PC-9 (cell line): ENCODE measurements at regions not wholly inside any gene's neighbourhood (a gene's known extent, or its start where the extent isn't known, plus 50 kb on each side); places are given as distances from the start of the nearest gene placed in this dataset.

ENCODE experiments used
- BruUV-seq: library from RNA; stranded (reverse); fragments of 400-500 nt; replicated peaks from 2 replicates; lab custom pipeline; 2021; lab: Mats Ljungman, UMichigan
- CTCF ChIA-PET: fragments of 300-600 bp; sonication (Branson Sonifier 250); formaldehyde crosslinking; loops from one replicate; lab custom pipeline; 2022; ENCODE audit warnings: antibody characterized with exemption; lab: Charles Lee
- POLR2A ChIA-PET: fragments of 300-600 bp; sonication (Branson Sonifier 250); formaldehyde crosslinking; loops from one replicate; lab custom pipeline; 2022; ENCODE audit warnings: antibody characterized with exemption; ENCODE audit not compliant: unreplicated experiment; lab: Charles Lee
- DNase-seq, 2 experiments: peaks; one replicate each; pipeline versions ENCODE4 v3.0.0 to v3.0.0-alpha.2; 2015 to 2022; ENCODE audit warnings: mixed read lengths in 1 of 2
- H2AFZ ChIP-seq: fragments of 200-600 bp; sonication (generic); 2 replicates; pipeline ENCODE4 v1.8.1; 2017; ENCODE audit warnings: antibody characterized with exemption
- H3F3A ChIP-seq: fragments of 200-600 bp; sonication (generic); 2 replicates; pipeline ENCODE4 v1.8.1; 2017; ENCODE audit warnings: antibody characterized with exemption, mild to moderate bottlenecking, low read depth; ENCODE audit not compliant: insufficient read depth
- H3K27ac ChIP-seq: fragments of 200-600 bp; sonication (generic); 2 replicates; pipeline ENCODE4 v1.6.1; 2016; ENCODE audit warnings: mixed run types
- H3K27me3 ChIP-seq: fragments of 200-600 bp; sonication (generic); 2 replicates; pipeline ENCODE4 v1.6.1; 2016; ENCODE audit warnings: low read depth, mixed run types; ENCODE audit not compliant: insufficient read depth
- H3K36me3 ChIP-seq: fragments of 200-600 bp; sonication (generic); 2 replicates; pipeline ENCODE4 v1.6.1; 2016; ENCODE audit warnings: low read depth, mixed run types
- H3K4me1 ChIP-seq: fragments of 200-600 bp; sonication (generic); replicated peaks from 2 replicates; pipeline ENCODE4 v1.6.1; 2016; ENCODE audit warnings: mixed run types; ENCODE audit not compliant: insufficient read depth
- H3K4me2 ChIP-seq: fragments of 200-600 bp; sonication (generic); 2 replicates; pipeline ENCODE4 v1.6.1; 2017; ENCODE audit warnings: mixed run types
- H3K4me3 ChIP-seq: fragments of 200-600 bp; sonication (generic); 2 replicates; pipeline ENCODE4 v1.6.1; 2016; ENCODE audit warnings: mixed run types
- H3K79me2 ChIP-seq: fragments of 200-600 bp; sonication (generic); 2 replicates; pipeline ENCODE4 v1.6.1; 2017; ENCODE audit warnings: low read depth, mixed run types
- H3K9me2 ChIP-seq: fragments of 200-600 bp; sonication (generic); 2 replicates; pipeline ENCODE4 v1.8.1; 2017; ENCODE audit warnings: mild to moderate bottlenecking; ENCODE audit not compliant: insufficient read depth
- H3K9me3 ChIP-seq: fragments of 200-600 bp; sonication (generic); 2 replicates; pipeline ENCODE4 v1.8.1; 2016; ENCODE audit warnings: low read depth; ENCODE audit not compliant: insufficient read depth
- H4K20me1 ChIP-seq: fragments of 200-600 bp; sonication (generic); 2 replicates; pipeline ENCODE4 v1.8.1; 2017; ENCODE audit not compliant: insufficient read depth
- CTCF ChIP-seq: fragments of 200-600 bp; sonication (generic); conservative IDR thresholded peaks from 2 replicates; pipeline ENCODE4 v1.6.1; 2017; ENCODE audit warnings: mixed run types, antibody characterized with exemption, mild to moderate bottlenecking, moderate library complexity
- EZH2 ChIP-seq: fragments of 200-600 bp; sonication (generic); IDR thresholded peaks from 2 replicates; pipeline ENCODE4 v1.8.0; 2017; ENCODE audit warnings: antibody characterized with exemption, low read depth
- intact Hi-C: fragments of 100-400 bp; cut with micrococcal nuclease; formaldehyde crosslinking; loops from one replicate; pipeline ENCODE4 v1.10.0; 2022; ENCODE audit not compliant: unreplicated experiment

GRCh38 chr9:92180669-92181181 is 65.5 kb upstream of the SPTLC1 start:
- Histone ChIP-seq H3K36me3 (no peaks in the 10 kb centered on the region), H3K27me3 (no peaks in the 10 kb centered on the region), H3K79me2 (no peaks in the 10 kb centered on the region), H3K9me3 (no peaks in the 10 kb centered on the region), H3K27ac (no peak overlapping the region), H3K4me1 (no peaks in the 10 kb centered on the region), H3K9me2 (no peaks in the 10 kb centered on the region), H4K20me1 (no peaks in the 10 kb centered on the region), H3K4me2 (no peak overlapping the region), H3K4me3 (no peak overlapping the region), H3F3A (no peaks in the 10 kb centered on the region), H2AFZ (no peak overlapping the region)
- no TSS peak for BruUV-seq
- POLR2A ChIA-PET, result no interaction called here
- intact Hi-C loops, result no loop called here
- CTCF ChIA-PET, result no interaction called here
- TF ChIP-seq CTCF, result no peak
- TF ChIP-seq EZH2, result no peak
- DNase-seq, result peak in 1 of 2 experiments; percentile 46

DNA sequence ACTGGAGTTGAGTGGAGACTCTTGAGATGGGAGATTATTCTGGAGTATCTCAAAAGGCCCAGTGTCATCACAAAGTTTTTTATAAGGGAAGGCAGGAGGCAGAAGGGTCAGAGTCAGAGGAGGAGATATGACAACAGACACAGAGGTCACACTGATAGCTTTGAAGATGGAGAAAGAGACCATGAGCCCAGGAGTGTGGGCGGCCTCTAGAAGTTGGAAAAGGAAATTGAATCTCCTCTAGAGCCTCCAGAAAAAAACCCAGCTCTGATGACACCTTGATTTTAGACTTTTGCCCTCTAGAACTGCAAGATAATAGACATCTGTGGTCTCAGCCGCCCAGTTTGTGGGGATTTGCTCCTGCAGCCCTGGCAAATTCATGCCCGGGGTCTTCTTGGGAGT is 64.8 kb upstream of the SPTLC1 start:
- Histone ChIP-seq H3K79me2 (no peaks in the 10 kb centered on the region), H3K27me3 (no peaks in the 10 kb centered on the region), H3K4me1 (no peaks in the 10 kb centered on the region), H3K9me3 (no peaks in the 10 kb centered on the region), H3F3A (no peaks in the 10 kb centered on the region), H3K27ac (no peak overlapping the region), H3K9me2 (no peaks in the 10 kb centered on the region), H3K4me3 (no peak overlapping the region), H3K4me2 (no peak overlapping the region), H2AFZ (no peak overlapping the region), H4K20me1 (no peaks in the 10 kb centered on the region), H3K36me3 (no peaks in the 10 kb centered on the region)
- no TSS peak for BruUV-seq
- CTCF ChIA-PET, result no interaction called here
- TF ChIP-seq CTCF (no peak), EZH2 (no peak)
- intact Hi-C loops, result no loop called here
- no peak for DNase-seq
- POLR2A ChIA-PET, result interaction anchor here (0.6 kb wide), 1 partner anchor 29 kb away, joined by 7 read pairs; no protein-coding TSS in a partner anchor

GRCh38 chr9:92179286-92180001 is 64.2 kb upstream of the SPTLC1 start:
- no peaks in the 10 kb centered on the region for H3F3A ChIP-seq
- H2AFZ ChIP-seq, result no peak overlapping the region
- no peaks in the 10 kb centered on the region for H3K36me3 ChIP-seq
- no peak overlapping the region for H3K27ac ChIP-seq
- no peaks in the 10 kb centered on the region for H4K20me1 ChIP-seq
- TF ChIP-seq EZH2 (no peak), CTCF (no peak)
- no peak overlapping the region for H3K4me3 ChIP-seq
- intact Hi-C loops, result no loop called here
- no TSS peak for BruUV-seq
- no peaks in the 10 kb centered on the region for H3K27me3 ChIP-seq
- POLR2A ChIA-PET, result interaction anchor here (0.6 kb wide), 1 partner anchor 28 kb away, joined by 7 read pairs; no protein-coding TSS in a partner anchor
- no peaks in the 10 kb centered on the region for H3K4me1 ChIP-seq
- H3K9me3 ChIP-seq, result no peaks in the 10 kb centered on the region
- no peak overlapping the region for H3K4me2 ChIP-seq
- DNase-seq, result no peak
- CTCF ChIA-PET, result no interaction called here
- no peaks in the 10 kb centered on the region for H3K9me2 ChIP-seq
- H3K79me2 ChIP-seq, result no peaks in the 10 kb centered on the region
